NCI-H774 (cell line): ENCODE measurements at regions not wholly inside any gene's neighbourhood (a gene's known extent, or its start where the extent isn't known, plus 50 kb on each side); places are given as distances from the start of the nearest gene placed in this dataset.
"Not testable (repeated sequence)": the region's sequence is repeated elsewhere in the genome, so short reads cannot be mapped to it uniquely, and the experiment has no call there.

ENCODE experiments used
- DNase-seq: peaks from one replicate; lab custom pipeline; 2025; lab: John Stamatoyannopoulos, UW

GRCh38 chr14:28949503-28949902 lies 182.9 kb downstream of the FOXG1 start:
- DNase-seq = no peak

GRCh38 chr14:28952161-28952560 lies 185.6 kb downstream of the FOXG1 start:
- DNase-seq = no peak

GRCh38 chr14:28952666-28953065 lies 186.1 kb downstream of the FOXG1 start:
- peak; percentile 65 for DNase-seq

- no peak for DNase-seq
Observed at GRCh38 chr14:28953973-28954372, 187.4 kb downstream of the FOXG1 start.

GRCh38 chr14:28966416-28967233 lies 200.0 kb downstream of the FOXG1 start:
- no peak for DNase-seq

- DNase-seq = no peak
Observed at GRCh38 chr14:28975084-28975483, 208.5 kb downstream of the FOXG1 start.

GRCh38 chr14:28982228-28982627 lies 215.6 kb downstream of the FOXG1 start:
- DNase-seq = no peak

GRCh38 chr14:28983279-28983678 lies 216.7 kb downstream of the FOXG1 start:
- DNase-seq = no peak

- DNase-seq = no peak
Observed at GRCh38 chr14:28987516-28987915, 220.9 kb downstream of the FOXG1 start.

GRCh38 chr14:28997196-28997595 lies 230.6 kb downstream of the FOXG1 start:
- DNase-seq = not testable (repeated sequence)

GRCh38 chr14:28999656-29000055 lies 233.1 kb downstream of the FOXG1 start:
- no peak for DNase-seq

GRCh38 chr14:29005647-29006046 lies 239.1 kb downstream of the FOXG1 start:
- DNase-seq = no peak

- no peak for DNase-seq
Observed at GRCh38 chr14:29007990-29008389, 241.4 kb downstream of the FOXG1 start.

GRCh38 chr14:29016050-29016900 lies 249.7 kb downstream of the FOXG1 start:
- DNase-seq = no peak

GRCh38 chr14:29023505-29023904 lies 256.9 kb downstream of the FOXG1 start:
- not testable (repeated sequence) for DNase-seq

- DNase-seq = not testable (repeated sequence)
Observed at GRCh38 chr14:29027441-29027840, 260.9 kb downstream of the FOXG1 start.

- DNase-seq = not testable (repeated sequence)
Observed at GRCh38 chr14:29027941-29028705, 261.5 kb downstream of the FOXG1 start.

- DNase-seq = no peak
Observed at GRCh38 chr14:29028973-29029582, 262.5 kb downstream of the FOXG1 start.

GRCh38 chr14:29030121-29030520 lies 263.5 kb downstream of the FOXG1 start:
- DNase-seq = no peak

- no peak for DNase-seq
Observed at GRCh38 chr14:29030970-29031369, 264.4 kb downstream of the FOXG1 start.

- no peak for DNase-seq
Observed at GRCh38 chr14:29035134-29035533, 268.5 kb downstream of the FOXG1 start.

- DNase-seq = no peak
Observed at GRCh38 chr14:29037411-29037810, 270.8 kb downstream of the FOXG1 start.
